SK-N-SH (cell line): ENCODE measurements at regions not wholly inside any gene's neighbourhood (a gene's known extent, or its start where the extent isn't known, plus 50 kb on each side); places are given as distances from the start of the nearest gene placed in this dataset.

Experiments
- CTCF ChIA-PET: fragments of 300-600, 350-600 bp; formaldehyde crosslinking; extraction: SDS; loops from one replicate; lab custom pipeline; 2021; lab: Yijun Ruan, JAX
- POLR2A ChIA-PET: fragments of 350-600 bp; sonication (Branson Sonifier 250); formaldehyde crosslinking; extraction: SDS; loops from one replicate; lab custom pipeline; 2020; ENCODE audit warnings: antibody characterized with exemption, inconsistent platforms; lab: Yijun Ruan, JAX
- DNase-seq: peaks from one replicate; pipeline ENCODE4 v3.0.0; 2012
- H2AFZ ChIP-seq: fragments of 200-600 bp; sonication (generic); 2 replicates; pipeline ENCODE4 v1.8.1; 2016; ENCODE audit warnings: antibody characterized with exemption, mild to moderate bottlenecking, low read depth
- H3F3A ChIP-seq: fragments of 200-600 bp; sonication (generic); replicated peaks from 2 replicates; pipeline ENCODE3; 2016; ENCODE audit warnings: antibody characterized with exemption, mild to moderate bottlenecking; ENCODE audit not compliant: insufficient read depth
- H3K27ac ChIP-seq, 2 experiments: fragments of 200-500 bp in 1 of 2; fragments of 200-600 bp in 1 of 2; sonication (Bioruptor generic) in 1 of 2; sonication (generic), shearing (Covaris generic) in 1 of 2; 2 replicates each; pipeline versions ENCODE4 v1.5.1 to v1.6.1; 2014 to 2016; ENCODE audit warnings: low read depth in 2 of 2, inconsistent platforms in 1 of 2, low read length in 1 of 2, mild to moderate bottlenecking in 1 of 2, mixed read lengths in 1 of 2
- H3K27me3 ChIP-seq: fragments of 200-600 bp; sonication (generic), shearing (Covaris generic); 2 replicates; pipeline ENCODE4 v1.6.1; 2016; ENCODE audit warnings: mixed run types; ENCODE audit not compliant: insufficient read depth
- H3K36me3 ChIP-seq, 2 experiments: fragments of 200-500 bp in 1 of 2; fragments of 200-600 bp in 1 of 2; sonication (Bioruptor generic) in 1 of 2; sonication (generic) in 1 of 2; replicated peaks in 1 of 2; 2 replicates each; pipeline versions ENCODE3 to v1.5.1; 2014 to 2016; ENCODE audit warnings: low read length in 1 of 2, mild to moderate bottlenecking in 1 of 2; ENCODE audit not compliant: insufficient read depth in 2 of 2, control insufficient read depth in 1 of 2
- H3K4me1 ChIP-seq, 2 experiments: fragments of 200-500 bp in 1 of 2; fragments of 200-600 bp in 1 of 2; sonication (Bioruptor generic) in 1 of 2; sonication (generic), shearing (Covaris generic) in 1 of 2; 2 replicates each; pipeline versions ENCODE4 v1.5.1 to v1.6.1; 2014 to 2016; ENCODE audit warnings: low read depth in 1 of 2, low read length in 1 of 2, mixed run types in 1 of 2; ENCODE audit not compliant: insufficient read depth in 2 of 2, control insufficient read depth in 1 of 2
- H3K4me2 ChIP-seq: fragments of 200-600 bp; sonication (generic), shearing (Covaris generic); 2 replicates; pipeline ENCODE4 v1.6.1; 2017; ENCODE audit warnings: mixed run types
- H3K4me3 ChIP-seq, 2 experiments: fragments of 200-500 bp in 1 of 2; fragments of 200-600 bp in 1 of 2; sonication (Bioruptor generic) in 1 of 2; sonication (generic), shearing (Covaris generic) in 1 of 2; 2 replicates each; pipeline versions ENCODE4 v1.5.1 to v1.8.1; 2014 to 2016; ENCODE audit warnings: low read depth in 2 of 2, inconsistent platforms in 1 of 2, low read length in 1 of 2, mild to moderate bottlenecking in 1 of 2, mixed read lengths in 1 of 2, moderate library complexity in 1 of 2
- H3K79me2 ChIP-seq: fragments of 200-600 bp; sonication (generic); 2 replicates; pipeline ENCODE4 v1.8.1; 2017; ENCODE audit warnings: mild to moderate bottlenecking; ENCODE audit not compliant: insufficient read depth
- H3K9ac ChIP-seq: fragments of 200-600 bp; sonication (generic); 2 replicates; pipeline ENCODE4 v1.6.1; 2017; ENCODE audit warnings: mixed run types
- H3K9me2 ChIP-seq: fragments of 200-600 bp; sonication (generic); 2 replicates; pipeline ENCODE4 v1.6.1; 2017; ENCODE audit warnings: mixed run types
- H3K9me3 ChIP-seq: fragments of 200-600 bp; sonication (generic); 2 replicates; pipeline ENCODE4 v1.6.1; 2017; ENCODE audit warnings: mixed run types, mild to moderate bottlenecking, moderate library complexity
- H4K20me1 ChIP-seq: fragments of 200-600 bp; sonication (generic); 2 replicates; pipeline ENCODE4 v1.6.1; 2017; ENCODE audit warnings: mild to moderate bottlenecking, mixed run types; ENCODE audit not compliant: insufficient read depth
- ELF1 ChIP-seq: IDR thresholded peaks from 2 replicates; pipeline ENCODE4 v1.4.0; 2012
- EP300 ChIP-seq, 2 experiments: IDR thresholded peaks; 2 replicates each; pipeline versions ENCODE4 v1.4.0 to v1.6.1; 2012; ENCODE audit warnings: borderline replicate concordance in 1 of 2, low read depth in 1 of 2, low read length in 1 of 2
- EZH2phosphoT487 ChIP-seq: fragments of 200-600 bp; sonication (generic); IDR thresholded peaks from 2 replicates; pipeline ENCODE4 v1.6.1; 2017; ENCODE audit warnings: low read depth, mixed run types, mild to moderate bottlenecking, antibody characterized with exemption, moderate library complexity, borderline replicate concordance
- FOXJ3 ChIP-seq: sonication (generic); formaldehyde crosslinking; IDR thresholded peaks from 2 replicates; pipeline ENCODE4 v1.5.1; 2020; ENCODE audit warnings: mild to moderate bottlenecking, missing genetic modification reagents
- FOXM1 ChIP-seq: IDR thresholded peaks from 2 replicates; pipeline ENCODE4 v1.4.0; 2012; ENCODE audit warnings: low read depth, mild to moderate bottlenecking
- GATA2 ChIP-seq: sonication (generic); formaldehyde crosslinking; IDR thresholded peaks from 2 replicates; pipeline ENCODE4 v1.5.0; 2020; ENCODE audit warnings: mild to moderate bottlenecking, missing genetic modification reagents
- JUND ChIP-seq: IDR thresholded peaks from 2 replicates; pipeline ENCODE4 v1.4.0; 2012
- MEF2A ChIP-seq: IDR thresholded peaks from 2 replicates; pipeline ENCODE4 v1.4.0; 2012; ENCODE audit warnings: low read depth, borderline replicate concordance
- MXI1 ChIP-seq: IDR thresholded peaks from 2 replicates; pipeline ENCODE4 v1.6.1; 2012; ENCODE audit warnings: mild to moderate bottlenecking, low read depth, low read length, improper control_type of control experiment
- NRF1 ChIP-seq: IDR thresholded peaks from 2 replicates; pipeline ENCODE4 v1.6.1; 2012; ENCODE audit warnings: low read depth, mild to moderate bottlenecking, low read length
- POLR2AphosphoS5 ChIP-seq: IDR thresholded peaks from 2 replicates; pipeline ENCODE4 v1.6.1; 2012; ENCODE audit warnings: low read depth, low read length
- RAD21 ChIP-seq: IDR thresholded peaks from 2 replicates; pipeline ENCODE4 v1.6.1; 2012; ENCODE audit warnings: mild to moderate bottlenecking, low read length
- RCOR1 ChIP-seq: fragments of 150-350 bp; IDR thresholded peaks from 2 replicates; pipeline ENCODE4 v1.6.1; 2017; ENCODE audit warnings: antibody characterized with exemption, low read length
- RFX5 ChIP-seq: IDR thresholded peaks from 2 replicates; pipeline ENCODE4 v1.6.1; 2012; ENCODE audit warnings: mild to moderate bottlenecking, improper control_type of control experiment, low read length
- RXRA ChIP-seq: IDR thresholded peaks from 2 replicates; pipeline ENCODE4 v1.4.0; 2012; ENCODE audit warnings: low read depth, mild to moderate bottlenecking, borderline replicate concordance
- SMC3 ChIP-seq: IDR thresholded peaks from 2 replicates; pipeline ENCODE4 v1.6.1; 2012; ENCODE audit warnings: low read depth, low read length, improper control_type of control experiment
- TAF1 ChIP-seq: IDR thresholded peaks from 2 replicates; pipeline ENCODE4 v1.6.1; 2012; ENCODE audit warnings: low read depth, mild to moderate bottlenecking, low read length, moderate library complexity, borderline replicate concordance
- WGBS: methylation state at CpG from one replicate; pipeline ENCODE4 v1.1.6; 2017; ENCODE audit warnings: low lambda C conversion rate; 5-methylcytosine and 5-hydroxymethylcytosine counted together
- TF ChIP-seq, protein P1 (sequence below): IDR thresholded peaks from 2 replicates; pipeline ENCODE4 v1.4.0; 2012; ENCODE audit warnings: low read depth, borderline replicate concordance
- TF ChIP-seq, protein P2 (sequence below): fragments of 150-350 bp; IDR thresholded peaks from 2 replicates; pipeline ENCODE4 v1.6.1; 2016; ENCODE audit warnings: mild to moderate bottlenecking, low read depth, low read length
- TF ChIP-seq, protein P3 (sequence below): IDR thresholded peaks from 2 replicates; pipeline ENCODE4 v1.4.0; 2012; ENCODE audit warnings: low read depth
- TF ChIP-seq, protein P4 (sequence below): IDR thresholded peaks from 2 replicates; pipeline ENCODE4 v1.6.1; 2012; ENCODE audit warnings: mild to moderate bottlenecking, low read depth, low read length, moderate library complexity

DNA sequence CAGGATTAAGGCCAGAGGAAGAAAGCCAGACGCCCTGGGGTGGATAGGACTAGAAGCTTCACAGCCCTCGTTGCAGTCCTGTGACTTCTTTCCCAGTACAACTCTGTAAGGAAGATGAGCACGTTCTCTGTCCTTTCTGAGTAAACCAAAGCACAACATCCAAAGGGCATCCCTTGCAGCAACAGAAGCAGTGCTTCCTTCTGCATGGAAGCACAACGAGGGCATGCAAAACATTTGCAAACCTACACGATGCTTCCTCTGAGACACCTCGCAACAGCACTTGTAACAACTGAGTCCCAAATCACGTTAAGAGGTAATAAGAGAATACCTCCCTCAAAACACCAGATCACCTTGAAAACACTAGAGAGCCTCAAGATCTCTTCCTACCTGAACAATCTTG lies 335.7 kb upstream of the RASGEF1B start:
- H3K79me2 ChIP-seq = no peaks in the 10 kb centered on the region
- TF ChIP-seq MEF2A (no peak), RAD21 (no peak), RXRA (no peak), SMC3 (no peak), FOXJ3 (no peak), POLR2AphosphoS5 (no peak), FOXM1 (no peak), EZH2phosphoT487 (no peak), NRF1 (no peak), JUND (no peak), ELF1 (no peak), EP300 (IDR thresholded peaks at IDR 0.05; ENCODE audit: borderline replicate concordance in 1 of 2, low read depth in 1 of 2, low read length in 1 of 2) (no peak), RFX5 (no peak), TAF1 (no peak), RCOR1 (no peak)
- TF ChIP-seq, protein P1, sequence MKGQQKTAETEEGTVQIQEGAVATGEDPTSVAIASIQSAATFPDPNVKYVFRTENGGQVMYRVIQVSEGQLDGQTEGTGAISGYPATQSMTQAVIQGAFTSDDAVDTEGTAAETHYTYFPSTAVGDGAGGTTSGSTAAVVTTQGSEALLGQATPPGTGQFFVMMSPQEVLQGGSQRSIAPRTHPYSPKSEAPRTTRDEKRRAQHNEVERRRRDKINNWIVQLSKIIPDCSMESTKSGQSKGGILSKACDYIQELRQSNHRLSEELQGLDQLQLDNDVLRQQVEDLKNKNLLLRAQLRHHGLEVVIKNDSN = no peak
- TF ChIP-seq, protein P2, sequence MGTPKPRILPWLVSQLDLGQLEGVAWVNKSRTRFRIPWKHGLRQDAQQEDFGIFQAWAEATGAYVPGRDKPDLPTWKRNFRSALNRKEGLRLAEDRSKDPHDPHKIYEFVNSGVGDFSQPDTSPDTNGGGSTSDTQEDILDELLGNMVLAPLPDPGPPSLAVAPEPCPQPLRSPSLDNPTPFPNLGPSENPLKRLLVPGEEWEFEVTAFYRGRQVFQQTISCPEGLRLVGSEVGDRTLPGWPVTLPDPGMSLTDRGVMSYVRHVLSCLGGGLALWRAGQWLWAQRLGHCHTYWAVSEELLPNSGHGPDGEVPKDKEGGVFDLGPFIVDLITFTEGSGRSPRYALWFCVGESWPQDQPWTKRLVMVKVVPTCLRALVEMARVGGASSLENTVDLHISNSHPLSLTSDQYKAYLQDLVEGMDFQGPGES = no peak
- TF ChIP-seq, protein P3, sequence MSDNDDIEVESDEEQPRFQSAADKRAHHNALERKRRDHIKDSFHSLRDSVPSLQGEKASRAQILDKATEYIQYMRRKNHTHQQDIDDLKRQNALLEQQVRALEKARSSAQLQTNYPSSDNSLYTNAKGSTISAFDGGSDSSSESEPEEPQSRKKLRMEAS = no peak
- POLR2A ChIA-PET = no interaction called here

DNA sequence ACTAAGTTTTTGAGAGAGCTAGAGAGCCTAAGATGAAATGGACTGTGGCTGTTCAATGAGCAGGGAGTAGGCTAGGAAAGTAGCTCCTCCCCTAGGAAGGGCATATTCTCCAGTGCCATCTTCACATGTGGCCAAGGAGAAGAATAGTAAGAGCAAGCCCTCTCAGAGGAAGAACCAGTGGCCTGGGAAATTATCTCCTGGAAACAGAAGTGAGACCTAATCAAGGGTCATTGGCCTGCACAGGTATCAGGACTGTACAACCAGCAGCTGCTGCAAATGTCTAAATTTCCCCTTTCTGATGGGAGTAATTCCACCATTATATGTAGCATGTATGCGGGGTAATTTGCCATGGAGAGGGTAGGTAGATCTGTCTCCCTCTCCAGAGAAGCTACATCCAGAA lies 334.8 kb upstream of the RASGEF1B start:
- Histone ChIP-seq H3K4me3 (no peak overlapping the region), H3K9me2 (no peaks in the 10 kb centered on the region), H3K9ac (no peak overlapping the region), H3K27me3 (no peaks in the 10 kb centered on the region), H4K20me1 (no peaks in the 10 kb centered on the region), H3K4me2 (no peak overlapping the region), H3K36me3 (no peaks in the 10 kb centered on the region), H3K9me3 (no peaks in the 10 kb centered on the region), H2AFZ (no peak overlapping the region), H3F3A (no peaks in the 10 kb centered on the region), H3K27ac (no peak overlapping the region), H3K79me2 (no peaks in the 10 kb centered on the region), H3K4me1 (no peaks in the 10 kb centered on the region; a peak in 1 of 4 replicates)
- ChIA-PET CTCF (interaction anchor here (1.2 kb wide), 1 partner anchor 38 kb away, joined by 3 read pairs; no protein-coding TSS in a partner anchor), POLR2A (no interaction called here)
- TF ChIP-seq FOXM1 (no peak), MEF2A (no peak), GATA2 (CRISPR knock-in tag) (no peak), FOXJ3 (no peak), MXI1 (no peak), RCOR1 (no peak)
- TF ChIP-seq, protein P3 = no peak
- TF ChIP-seq, protein P4, sequence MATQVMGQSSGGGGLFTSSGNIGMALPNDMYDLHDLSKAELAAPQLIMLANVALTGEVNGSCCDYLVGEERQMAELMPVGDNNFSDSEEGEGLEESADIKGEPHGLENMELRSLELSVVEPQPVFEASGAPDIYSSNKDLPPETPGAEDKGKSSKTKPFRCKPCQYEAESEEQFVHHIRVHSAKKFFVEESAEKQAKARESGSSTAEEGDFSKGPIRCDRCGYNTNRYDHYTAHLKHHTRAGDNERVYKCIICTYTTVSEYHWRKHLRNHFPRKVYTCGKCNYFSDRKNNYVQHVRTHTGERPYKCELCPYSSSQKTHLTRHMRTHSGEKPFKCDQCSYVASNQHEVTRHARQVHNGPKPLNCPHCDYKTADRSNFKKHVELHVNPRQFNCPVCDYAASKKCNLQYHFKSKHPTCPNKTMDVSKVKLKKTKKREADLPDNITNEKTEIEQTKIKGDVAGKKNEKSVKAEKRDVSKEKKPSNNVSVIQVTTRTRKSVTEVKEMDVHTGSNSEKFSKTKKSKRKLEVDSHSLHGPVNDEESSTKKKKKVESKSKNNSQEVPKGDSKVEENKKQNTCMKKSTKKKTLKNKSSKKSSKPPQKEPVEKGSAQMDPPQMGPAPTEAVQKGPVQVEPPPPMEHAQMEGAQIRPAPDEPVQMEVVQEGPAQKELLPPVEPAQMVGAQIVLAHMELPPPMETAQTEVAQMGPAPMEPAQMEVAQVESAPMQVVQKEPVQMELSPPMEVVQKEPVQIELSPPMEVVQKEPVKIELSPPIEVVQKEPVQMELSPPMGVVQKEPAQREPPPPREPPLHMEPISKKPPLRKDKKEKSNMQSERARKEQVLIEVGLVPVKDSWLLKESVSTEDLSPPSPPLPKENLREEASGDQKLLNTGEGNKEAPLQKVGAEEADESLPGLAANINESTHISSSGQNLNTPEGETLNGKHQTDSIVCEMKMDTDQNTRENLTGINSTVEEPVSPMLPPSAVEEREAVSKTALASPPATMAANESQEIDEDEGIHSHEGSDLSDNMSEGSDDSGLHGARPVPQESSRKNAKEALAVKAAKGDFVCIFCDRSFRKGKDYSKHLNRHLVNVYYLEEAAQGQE = no peak
- WGBS = 0% methylated on average over 1 of the region's 1 CpG
- DNase-seq = no peak

More for the DNA sequence above, 335.7 kb upstream of the RASGEF1B start:
- Histone ChIP-seq H3K9me2 (no peaks in the 10 kb centered on the region), H3K27ac (no peak overlapping the region), H3K9me3 (no peaks in the 10 kb centered on the region), H3K4me1 (no peaks in the 10 kb centered on the region; a peak in 1 of 4 replicates), H3K36me3 (no peaks in the 10 kb centered on the region), H3F3A (no peaks in the 10 kb centered on the region), H2AFZ (no peak overlapping the region), H3K4me2 (no peak overlapping the region), H3K27me3 (no peaks in the 10 kb centered on the region), H3K9ac (no peak overlapping the region), H3K4me3 (no peak overlapping the region), H4K20me1 (no peaks in the 10 kb centered on the region)
- no peak for DNase-seq
- WGBS = 0% methylated on average over 7 of the region's 7 CpGs
- CTCF ChIA-PET = interaction anchor here (1.0 to 1.2 kb wide), 2 partner anchors 37 to 38 kb away, joined by 3 read pairs; no protein-coding TSS in a partner anchor
